Body of pancreas (tissue), 4 donors: ENCODE measurements at regions not wholly inside any gene's neighbourhood (a gene's known extent, or its start where the extent isn't known, plus 50 kb on each side); places are given as distances from the start of the nearest gene placed in this dataset.

Experiments
- ATAC-seq: fragments of 150-250 bp; one replicate; pipeline ENCODE4 v1.9.1; 2016
- DNase-seq, 4 donors: peaks; one replicate each; pipeline ENCODE4 v3.0.0-alpha.2; 2019
- H3K27ac ChIP-seq, 4 donors: fragments of 200-600 bp; sonication (generic); 1 replicate in 3 of 4; 2 replicates in 1 of 4; pipeline versions ENCODE4 v1.5.1 to v1.6.1; 2016 to 2019; ENCODE audit warnings: mild to moderate bottlenecking in 1 of 4, mixed read lengths in 1 of 4, moderate library complexity in 1 of 4
- H3K27me3 ChIP-seq, 2 donors: fragments of 200-600 bp; sonication (generic); one replicate each; pipeline ENCODE4 v1.6.0; 2016; ENCODE audit warnings: mild to moderate bottlenecking in 1 of 2
- H3K36me3 ChIP-seq, 2 donors: fragments of 200-600 bp; sonication (generic); replicated peaks in 1 of 2; 2 replicates each; pipeline ENCODE4 v1.5.1; 2016; ENCODE audit warnings: low read depth in 2 of 2; ENCODE audit not compliant: insufficient read depth in 1 of 2
- H3K4me1 ChIP-seq: fragments of 200-600 bp; sonication (generic); one replicate; pipeline ENCODE4 v1.6.0; 2016
- H3K4me3 ChIP-seq, 2 donors: fragments of 200-600 bp; sonication (generic); 1 replicate in 1 of 2; 2 replicates in 1 of 2; pipeline ENCODE4 v1.5.1; 2016 to 2019
- H3K9me3 ChIP-seq, 3 donors: fragments of 200-600 bp; sonication (generic); 1 replicate in 2 of 3; 2 replicates in 1 of 3; pipeline ENCODE4 v1.5.1; 2016
- CTCF ChIP-seq, 7 experiments: fragments of 450-650 bp in 4 of 7; fragments of 200-600 bp in 3 of 7; sonication (generic) in 3 of 7; IDR thresholded peaks; one replicate each; pipeline ENCODE4 v1.5.1; 2016 to 2019; ENCODE audit warnings: antibody characterized with exemption in 7 of 7
- POLR2A ChIP-seq, 3 donors: fragments of 450-650 bp; IDR thresholded peaks; one replicate each; pipeline ENCODE4 v1.6.1; 2016; ENCODE audit warnings: antibody characterized with exemption in 3 of 3, mild to moderate bottlenecking in 2 of 3
- WGBS, 2 donors: methylation state at CpG; one replicate each; pipeline ENCODE4 v1.1.5; 2017; 5-methylcytosine and 5-hydroxymethylcytosine counted together
- intact Hi-C: fragments of 100-400 bp; cut with DNase I; formaldehyde crosslinking; loops from one replicate; pipeline ENCODE4 v1.15.1; 2023

DNA sequence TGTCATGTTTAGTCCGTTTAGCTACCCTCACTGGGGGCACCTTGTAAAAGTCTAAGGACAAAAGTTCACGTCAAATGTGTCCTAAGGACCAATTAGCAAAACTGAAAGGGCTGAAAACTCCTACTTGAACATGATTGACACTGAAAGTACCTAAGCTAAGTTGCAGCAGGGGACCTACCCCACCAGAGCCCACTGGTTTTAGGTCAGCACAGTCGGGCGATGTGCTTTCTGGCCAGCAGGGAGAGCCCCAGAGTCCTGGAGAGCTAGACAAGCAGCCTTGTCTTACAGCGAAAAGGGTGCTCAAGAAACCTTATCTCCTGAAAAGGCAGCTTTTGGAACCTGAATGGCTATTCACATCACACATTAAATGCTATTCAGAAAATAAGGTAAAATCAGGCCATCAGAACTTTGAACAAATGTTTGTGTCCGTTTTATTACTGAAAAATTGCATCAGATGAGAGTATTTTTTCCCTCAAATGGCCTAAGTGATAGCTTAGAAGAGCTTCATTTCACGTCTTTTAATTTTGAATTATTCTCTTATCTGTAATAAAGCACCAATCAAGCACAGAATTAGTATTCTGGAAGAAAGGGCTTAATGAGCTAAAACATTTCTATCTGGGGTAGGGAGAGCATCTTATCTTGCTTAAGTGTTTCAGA, 52.2 kb upstream of the MKI67 start:
- Histone ChIP-seq H3K36me3 (no peaks in the 10 kb centered on the region), H3K4me3 (no peak overlapping the region), H3K9me3 (no peaks in the 10 kb centered on the region), H3K27me3 (no peaks in the 10 kb centered on the region), H3K4me1 (no peaks in the 10 kb centered on the region), H3K27ac (no peak overlapping the region)
- WGBS, 2 donors: 28 to 33% methylated on average over 7 of the region's 7 CpGs
- no peak for ATAC-seq
- intact Hi-C loops: no loop called here
- TF ChIP-seq POLR2A (IDR thresholded peaks at IDR 0.05) (no peak), CTCF (IDR thresholded peaks at IDR 0.05) (peak in 2 of 7 experiments; percentile 9 to 11)
- peak in 1 of 4 donors; percentile 12 for DNase-seq

DNA sequence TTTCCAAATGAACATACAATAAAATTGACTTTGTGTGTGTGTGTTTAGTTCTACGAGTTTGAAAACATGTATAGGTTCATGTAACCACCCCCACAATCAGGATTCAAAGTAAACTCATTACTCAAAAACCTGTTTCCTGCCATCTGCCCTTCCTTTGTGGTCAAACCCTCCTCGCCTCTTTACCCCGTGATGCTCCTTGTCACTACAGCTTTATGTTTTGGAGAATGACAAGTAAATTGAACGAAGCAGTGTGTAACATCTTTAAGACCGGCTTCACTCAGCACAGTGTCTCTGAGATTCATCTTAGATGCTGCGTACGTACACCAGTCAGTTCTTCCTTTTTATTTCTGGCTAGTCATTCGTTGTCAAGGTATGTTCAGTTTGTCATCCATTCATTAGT, 54.6 kb upstream of the MKI67 start:
- Histone ChIP-seq H3K27me3 (no peaks in the 10 kb centered on the region), H3K27ac (no peak overlapping the region), H3K9me3 (no peaks in the 10 kb centered on the region), H3K4me3 (no peak overlapping the region), H3K4me1 (no peaks in the 10 kb centered on the region), H3K36me3 (no peaks in the 10 kb centered on the region)
- WGBS, 2 donors: 48 to 57% methylated on average over 8 of the region's 8 CpGs
- ATAC-seq (no peak), DNase-seq (no peak)
- TF ChIP-seq CTCF (IDR thresholded peaks at IDR 0.05) (no peak), POLR2A (IDR thresholded peaks at IDR 0.05) (no peak)
- intact Hi-C loops: no loop called here

DNA sequence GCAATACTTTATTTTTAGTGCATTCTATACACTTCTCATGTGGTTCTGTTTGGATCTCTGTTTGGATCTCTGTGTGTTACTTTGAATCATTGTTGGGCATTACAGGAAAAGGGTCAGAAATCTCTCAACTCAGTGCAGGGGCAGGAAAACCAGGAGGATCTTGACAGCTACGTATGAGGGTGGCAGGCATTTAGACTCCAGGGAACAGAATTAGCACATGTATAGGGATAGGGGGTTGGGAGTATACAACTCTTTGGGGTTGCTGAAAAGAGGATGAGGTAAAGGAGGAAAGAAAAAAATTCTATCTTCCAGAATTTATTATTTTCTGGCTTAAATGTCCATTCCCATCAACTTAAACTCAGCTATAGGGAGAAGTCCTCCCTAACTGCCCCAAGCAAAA, 59.4 kb upstream of the MKI67 start:
- DNase-seq (no peak), ATAC-seq (no peak)
- H3K9me3 ChIP-seq: no peaks in the 10 kb centered on the region
- WGBS, 2 donors: 40 to 41% methylated on average over 1 of the region's 1 CpG
- no peak overlapping the region for H3K27ac ChIP-seq
- H3K27me3 ChIP-seq: no peaks in the 10 kb centered on the region
- H3K4me3 ChIP-seq: no peak overlapping the region
- no peaks in the 10 kb centered on the region for H3K4me1 ChIP-seq
- intact Hi-C loops: no loop called here
- no peaks in the 10 kb centered on the region for H3K36me3 ChIP-seq
- TF ChIP-seq POLR2A (IDR thresholded peaks at IDR 0.05): no peak
- no peak for TF ChIP-seq CTCF (IDR thresholded peaks at IDR 0.05)

- Histone ChIP-seq H3K4me3 (no peak overlapping the region), H3K36me3 (no peaks in the 10 kb centered on the region), H3K9me3 (no peaks in the 10 kb centered on the region), H3K27ac (no peak overlapping the region), H3K4me1 (no peaks in the 10 kb centered on the region), H3K27me3 (no peaks in the 10 kb centered on the region)
- ATAC-seq (no peak), DNase-seq (no peak)
- 50 to 59% methylated on average over 17 of the region's 17 CpGs for WGBS, 2 donors
- intact Hi-C loops: no loop called here
- TF ChIP-seq CTCF (IDR thresholded peaks at IDR 0.05): no peak
- no peak for TF ChIP-seq POLR2A (IDR thresholded peaks at IDR 0.05)
Observed at GRCh38 chr10:128186959-128187787, 61.0 kb upstream of the MKI67 start.
